IMR-90 (cell line): ENCODE measurements at regions not wholly inside any gene's neighbourhood (a gene's known extent, or its start where the extent isn't known, plus 50 kb on each side); places are given as distances from the start of the nearest gene placed in this dataset.

Source experiments
- ATAC-seq: fragments of 200-7000 bp; cut with Tn5 transposase; 2 replicates; pipeline ENCODE4 v1.9.1; 2020; ENCODE audit warnings: low read depth, mild to moderate bottlenecking, moderate library complexity
- BruUV-seq: library from RNA; stranded (reverse); fragments of 400-500 nt; replicated peaks from 2 replicates; lab custom pipeline; 2021; lab: Mats Ljungman, UMichigan
- CTCF ChIA-PET: fragments of 300-600 bp; formaldehyde crosslinking; extraction: SDS; loops from one replicate; lab custom pipeline; 2021; ENCODE audit warnings: antibody characterized with exemption; lab: Yijun Ruan, JAX
- POLR2A ChIA-PET: fragments of 300-600 bp; sonication (Branson Sonifier 250); formaldehyde crosslinking; loops from one replicate; lab custom pipeline; 2022; ENCODE audit warnings: antibody characterized with exemption; ENCODE audit not compliant: unreplicated experiment; lab: Charles Lee
- DNase-seq: peaks from one replicate; pipeline ENCODE4 v3.0.0; 2013
- H2AFZ ChIP-seq: replicated peaks from 2 replicates; pipeline ENCODE3; 2013; ENCODE audit warnings: low read length, mild to moderate bottlenecking; ENCODE audit not compliant: poor library complexity
- H2AK5ac ChIP-seq: 2 replicates; pipeline ENCODE4 v1.6.1; 2013; ENCODE audit warnings: low read depth, low read length, inconsistent platforms
- H2AK9ac ChIP-seq: replicated peaks from 2 replicates; pipeline ENCODE3; 2013; ENCODE audit warnings: mild to moderate bottlenecking, low read depth, low read length, moderate library complexity; ENCODE audit not compliant: poor library complexity
- H2BK120ac ChIP-seq: 2 replicates; pipeline ENCODE4 v1.6.1; 2013; ENCODE audit warnings: low read depth, low read length, inconsistent platforms
- H2BK15ac ChIP-seq: 3 replicates; pipeline ENCODE4 v1.6.1; 2013; ENCODE audit warnings: low read depth, low read length, inconsistent platforms
- H2BK20ac ChIP-seq: 2 replicates; pipeline ENCODE4 v1.6.1; 2013; ENCODE audit warnings: low read depth, mild to moderate bottlenecking, inconsistent platforms, low read length, moderate library complexity
- H2BK5ac ChIP-seq: 2 replicates; pipeline ENCODE4 v1.6.1; 2013; ENCODE audit warnings: mild to moderate bottlenecking, low read depth, low read length, inconsistent platforms; ENCODE audit not compliant: poor library complexity, severe bottlenecking
- H3K14ac ChIP-seq: replicated peaks from 2 replicates; pipeline ENCODE4 v1.6.1; 2013; ENCODE audit warnings: low read depth, low read length, inconsistent platforms
- H3K18ac ChIP-seq: 2 replicates; pipeline ENCODE4 v1.6.1; 2013; ENCODE audit warnings: low read depth, low read length, control low read depth
- H3K23ac ChIP-seq: 2 replicates; pipeline ENCODE4 v1.6.1; 2013; ENCODE audit warnings: low read depth, low read length, inconsistent platforms
- H3K27ac ChIP-seq: 2 replicates; pipeline ENCODE4 v1.5.1; 2013; ENCODE audit warnings: mild to moderate bottlenecking, control low read depth, low read length; ENCODE audit not compliant: insufficient read depth
- H3K27me3 ChIP-seq: 2 replicates; pipeline ENCODE4 v1.6.1; 2013; ENCODE audit warnings: low read length; ENCODE audit not compliant: control insufficient read depth, insufficient read depth
- H3K36me3 ChIP-seq: 2 replicates; pipeline ENCODE4 v1.6.1; 2013; ENCODE audit warnings: low read length, mixed read lengths; ENCODE audit not compliant: control insufficient read depth, insufficient read depth
- H3K4ac ChIP-seq: 2 replicates; pipeline ENCODE4 v1.6.1; 2013; ENCODE audit warnings: low read depth, low read length, inconsistent platforms
- H3K4me1 ChIP-seq: 2 replicates; pipeline ENCODE4 v1.6.1; 2013; ENCODE audit warnings: low read length, mixed read lengths; ENCODE audit not compliant: control insufficient read depth, insufficient read depth
- H3K4me2 ChIP-seq: 2 replicates; pipeline ENCODE4 v1.6.1; 2013; ENCODE audit warnings: low read depth, mild to moderate bottlenecking, control low read depth, low read length, moderate library complexity
- H3K4me3 ChIP-seq: 2 replicates; pipeline ENCODE4 v1.5.1; 2013; ENCODE audit warnings: low read depth, mild to moderate bottlenecking, control low read depth, low read length, moderate library complexity; ENCODE audit not compliant: insufficient read depth
- H3K56ac ChIP-seq: 2 replicates; pipeline ENCODE4 v1.6.1; 2013; ENCODE audit warnings: low read length, inconsistent platforms; ENCODE audit not compliant: insufficient read depth; ENCODE audit errors: extremely low read depth
- H3K79me1 ChIP-seq, 2 experiments: 2 replicates each; pipeline ENCODE4 v1.6.1; 2013; ENCODE audit warnings: low read length in 2 of 2, inconsistent platforms in 1 of 2, low read depth in 1 of 2
- H3K9ac ChIP-seq: 2 replicates; pipeline ENCODE4 v1.6.1; 2013; ENCODE audit warnings: low read depth, low read length, control low read depth
- H3K9me1 ChIP-seq: 2 replicates; pipeline ENCODE4 v1.6.1; 2013; ENCODE audit warnings: low read length, inconsistent platforms; ENCODE audit not compliant: insufficient read depth
- H3K9me3 ChIP-seq: 2 replicates; pipeline ENCODE4 v1.6.1; 2013; ENCODE audit warnings: low read length; ENCODE audit not compliant: control insufficient read depth, insufficient read depth
- H4K20me1 ChIP-seq: 2 replicates; pipeline ENCODE4 v1.6.1; 2013; ENCODE audit warnings: low read length, inconsistent platforms; ENCODE audit not compliant: insufficient read depth
- H4K5ac ChIP-seq: 2 replicates; pipeline ENCODE4 v1.6.1; 2013; ENCODE audit warnings: mild to moderate bottlenecking, low read depth, low read length, control low read depth
- H4K8ac ChIP-seq, 2 experiments: 2 replicates each; pipeline ENCODE4 v1.6.1; 2013; ENCODE audit warnings: low read depth in 2 of 2, low read length in 2 of 2, control low read depth in 1 of 2, inconsistent platforms in 1 of 2
- H4K91ac ChIP-seq: 2 replicates; pipeline ENCODE4 v1.6.1; 2013; ENCODE audit warnings: low read depth, low read length, inconsistent platforms; ENCODE audit not compliant: insufficient read depth
- BHLHE40 ChIP-seq: fragments of 150-350 bp; IDR thresholded peaks from 2 replicates; pipeline ENCODE4 v1.6.1; 2016; ENCODE audit warnings: mild to moderate bottlenecking, low read depth, low read length
- CEBPB ChIP-seq: IDR thresholded peaks from 2 replicates; pipeline ENCODE4 v1.6.1; 2012; ENCODE audit warnings: low read depth, low read length, improper control_type of control experiment
- CHD1 ChIP-seq: IDR thresholded peaks from 2 replicates; pipeline ENCODE4 v1.6.1; 2012; ENCODE audit warnings: low read depth, low read length, improper control_type of control experiment
- FOS ChIP-seq: fragments of 150-350 bp; IDR thresholded peaks from 2 replicates; pipeline ENCODE4 v1.6.1; 2016; ENCODE audit warnings: low read depth, low read length
- MAFK ChIP-seq: IDR thresholded peaks from 2 replicates; pipeline ENCODE4 v1.6.1; 2012; ENCODE audit warnings: low read depth, low read length, improper control_type of control experiment
- MAZ ChIP-seq: IDR thresholded peaks from 2 replicates; pipeline ENCODE4 v1.6.1; 2012; ENCODE audit warnings: low read depth, mild to moderate bottlenecking, low read length, improper control_type of control experiment, moderate library complexity, borderline replicate concordance
- MXI1 ChIP-seq: IDR thresholded peaks from 2 replicates; pipeline ENCODE4 v1.6.1; 2012; ENCODE audit warnings: low read depth, mild to moderate bottlenecking, low read length, moderate library complexity, borderline replicate concordance
- NFE2L2 ChIP-seq: fragments of 150-350 bp; IDR thresholded peaks from 2 replicates; pipeline ENCODE4 v1.6.1; 2016; ENCODE audit warnings: low read depth, mild to moderate bottlenecking, low read length
- POLR2A ChIP-seq: IDR thresholded peaks from 2 replicates; pipeline ENCODE4 v1.6.1; 2012; ENCODE audit warnings: mild to moderate bottlenecking, low read depth, low read length
- RAD21 ChIP-seq: IDR thresholded peaks from 2 replicates; pipeline ENCODE4 v1.6.1; 2012; ENCODE audit warnings: low read length, improper control_type of control experiment
- RCOR1 ChIP-seq: IDR thresholded peaks from 2 replicates; pipeline ENCODE4 v1.6.1; 2012; ENCODE audit warnings: mild to moderate bottlenecking, low read length, improper control_type of control experiment; ENCODE audit not compliant: insufficient replicate concordance
- RFX5 ChIP-seq: IDR thresholded peaks from 2 replicates; pipeline ENCODE4 v1.8.0; 2012; ENCODE audit warnings: low read depth, mild to moderate bottlenecking, low read length, moderate library complexity
- SMC3 ChIP-seq: fragments of 150-350 bp; IDR thresholded peaks from 2 replicates; pipeline ENCODE4 v1.6.1; 2016; ENCODE audit warnings: low read depth, mild to moderate bottlenecking, antibody characterized with exemption, low read length, moderate library complexity
- WGBS, 2 experiments: methylation state at CpG; one replicate each; pipeline versions ENCODE4 v1.1.5 to v1.1.7; 2013; ENCODE audit warnings: missing lambda C conversion rate in 2 of 2; ENCODE audit not compliant: insufficient read length in 1 of 2; ENCODE audit errors: extremely low coverage in 2 of 2; 5-methylcytosine and 5-hydroxymethylcytosine counted together
- dilution Hi-C: fragments of 300-500 bp; cut with HindIII; formaldehyde crosslinking; loops from one replicate; pipeline ENCODE4 v1.14.3; 2018; ENCODE audit warnings: low sequenced_read_pairs; ENCODE audit not compliant: unreplicated experiment
- in situ Hi-C: fragments of 300-500 bp; cut with MboI; formaldehyde crosslinking; loops from 3 replicates; pipeline ENCODE4 v1.14.3; 2019; ENCODE audit warnings: low sequenced_read_pairs, inconsistent platforms, mixed read lengths
- intact Hi-C: fragments of 100-400 bp; cut with micrococcal nuclease; formaldehyde crosslinking; loops from 2 replicates; pipeline ENCODE4 v1.10.0; 2022
- TF ChIP-seq, protein P1 (sequence below): fragments of 150-350 bp; IDR thresholded peaks from 2 replicates; pipeline ENCODE4 v1.6.1; 2017; ENCODE audit warnings: mild to moderate bottlenecking, antibody characterized with exemption, low read length, low read depth
- TF ChIP-seq, protein P2 (sequence below): conservative IDR thresholded peaks from 2 replicates; pipeline ENCODE4 v1.5.1; 2012; ENCODE audit warnings: mild to moderate bottlenecking, low read depth, low read length, improper control_type of control experiment
- TF ChIP-seq, protein P3 (sequence below): fragments of 150-350 bp; IDR thresholded peaks from 2 replicates; pipeline ENCODE4 v1.6.1; 2016; ENCODE audit warnings: low read depth, mild to moderate bottlenecking, low read length, moderate library complexity, borderline replicate concordance

DNA sequence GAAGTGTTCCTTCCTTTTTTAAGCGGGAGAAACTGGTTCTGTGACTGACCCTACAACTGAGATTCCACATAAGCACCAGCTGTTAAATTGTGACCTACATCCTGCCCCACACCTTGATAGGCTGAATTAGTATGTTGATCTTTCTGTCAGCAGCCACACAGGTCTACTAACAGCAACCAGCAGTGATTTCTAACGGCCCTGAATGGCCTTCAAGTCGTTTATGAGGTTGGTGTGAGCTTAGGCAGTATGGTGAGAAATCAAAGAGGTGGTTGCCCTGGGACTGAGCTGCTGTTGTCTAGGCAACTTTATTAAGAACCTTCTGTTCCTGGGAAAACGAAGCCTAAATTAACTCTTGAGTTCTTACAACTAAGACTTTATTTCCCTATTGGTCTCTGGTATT, 197.2 kb upstream of the FSHR start:
- no TSS peak for BruUV-seq
- H4K91ac ChIP-seq: no peak overlapping the region
- peaks cover 8% of the 10 kb centered on the region for H3K9me3 ChIP-seq
- ChIA-PET POLR2A (no interaction called here), CTCF (no interaction called here)
- intact Hi-C loops: no loop called here
- no peaks in the 10 kb centered on the region for H3K79me1 ChIP-seq
- no peaks in the 10 kb centered on the region for H3K27me3 ChIP-seq
- no peak overlapping the region for H3K18ac ChIP-seq
- no peak overlapping the region for H3K9ac ChIP-seq
- H3K56ac ChIP-seq: no peak overlapping the region
- TF ChIP-seq MAZ: no peak
- TF ChIP-seq, protein P1, sequence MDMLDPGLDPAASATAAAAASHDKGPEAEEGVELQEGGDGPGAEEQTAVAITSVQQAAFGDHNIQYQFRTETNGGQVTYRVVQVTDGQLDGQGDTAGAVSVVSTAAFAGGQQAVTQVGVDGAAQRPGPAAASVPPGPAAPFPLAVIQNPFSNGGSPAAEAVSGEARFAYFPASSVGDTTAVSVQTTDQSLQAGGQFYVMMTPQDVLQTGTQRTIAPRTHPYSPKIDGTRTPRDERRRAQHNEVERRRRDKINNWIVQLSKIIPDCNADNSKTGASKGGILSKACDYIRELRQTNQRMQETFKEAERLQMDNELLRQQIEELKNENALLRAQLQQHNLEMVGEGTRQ: no peak
- TF ChIP-seq, protein P2, sequence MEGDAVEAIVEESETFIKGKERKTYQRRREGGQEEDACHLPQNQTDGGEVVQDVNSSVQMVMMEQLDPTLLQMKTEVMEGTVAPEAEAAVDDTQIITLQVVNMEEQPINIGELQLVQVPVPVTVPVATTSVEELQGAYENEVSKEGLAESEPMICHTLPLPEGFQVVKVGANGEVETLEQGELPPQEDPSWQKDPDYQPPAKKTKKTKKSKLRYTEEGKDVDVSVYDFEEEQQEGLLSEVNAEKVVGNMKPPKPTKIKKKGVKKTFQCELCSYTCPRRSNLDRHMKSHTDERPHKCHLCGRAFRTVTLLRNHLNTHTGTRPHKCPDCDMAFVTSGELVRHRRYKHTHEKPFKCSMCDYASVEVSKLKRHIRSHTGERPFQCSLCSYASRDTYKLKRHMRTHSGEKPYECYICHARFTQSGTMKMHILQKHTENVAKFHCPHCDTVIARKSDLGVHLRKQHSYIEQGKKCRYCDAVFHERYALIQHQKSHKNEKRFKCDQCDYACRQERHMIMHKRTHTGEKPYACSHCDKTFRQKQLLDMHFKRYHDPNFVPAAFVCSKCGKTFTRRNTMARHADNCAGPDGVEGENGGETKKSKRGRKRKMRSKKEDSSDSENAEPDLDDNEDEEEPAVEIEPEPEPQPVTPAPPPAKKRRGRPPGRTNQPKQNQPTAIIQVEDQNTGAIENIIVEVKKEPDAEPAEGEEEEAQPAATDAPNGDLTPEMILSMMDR: no peak
- no peak for TF ChIP-seq MXI1
- no peak for TF ChIP-seq RFX5
- no peak for TF ChIP-seq CEBPB
- TF ChIP-seq NFE2L2: no peak
- no peak for TF ChIP-seq SMC3
- TF ChIP-seq MAFK: no peak
- no peak for TF ChIP-seq FOS
- TF ChIP-seq BHLHE40: no peak
- TF ChIP-seq RCOR1: no peak
- TF ChIP-seq, protein P3, sequence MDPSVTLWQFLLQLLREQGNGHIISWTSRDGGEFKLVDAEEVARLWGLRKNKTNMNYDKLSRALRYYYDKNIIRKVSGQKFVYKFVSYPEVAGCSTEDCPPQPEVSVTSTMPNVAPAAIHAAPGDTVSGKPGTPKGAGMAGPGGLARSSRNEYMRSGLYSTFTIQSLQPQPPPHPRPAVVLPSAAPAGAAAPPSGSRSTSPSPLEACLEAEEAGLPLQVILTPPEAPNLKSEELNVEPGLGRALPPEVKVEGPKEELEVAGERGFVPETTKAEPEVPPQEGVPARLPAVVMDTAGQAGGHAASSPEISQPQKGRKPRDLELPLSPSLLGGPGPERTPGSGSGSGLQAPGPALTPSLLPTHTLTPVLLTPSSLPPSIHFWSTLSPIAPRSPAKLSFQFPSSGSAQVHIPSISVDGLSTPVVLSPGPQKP: no peak
- no peak for TF ChIP-seq POLR2A
- no peak for TF ChIP-seq RAD21
- no peak for TF ChIP-seq CHD1
- no peak overlapping the region for H2AK9ac ChIP-seq
- no peak overlapping the region for H3K23ac ChIP-seq
- no peak overlapping the region for H3K4ac ChIP-seq
- H4K20me1 ChIP-seq: no peaks in the 10 kb centered on the region
- H2BK5ac ChIP-seq: no peak overlapping the region
- H3K4me2 ChIP-seq: no peak overlapping the region
- no peak overlapping the region for H2BK120ac ChIP-seq
- dilution Hi-C loops: no loop called here
- in situ Hi-C loops: no loop called here
- H4K8ac ChIP-seq: no peak overlapping the region
- DNase-seq (no peak), ATAC-seq (no peak)
- no peaks in the 10 kb centered on the region for H3K4me1 ChIP-seq
- no peak overlapping the region for H2AK5ac ChIP-seq
- H4K5ac ChIP-seq: no peak overlapping the region
- no peak overlapping the region for H3K14ac ChIP-seq
- H2BK20ac ChIP-seq: no peak overlapping the region
- no peak overlapping the region for H3K4me3 ChIP-seq
- WGBS, 2 experiments: no CpG with 5 or more reads among the region's 4 CpGs
- no peaks in the 10 kb centered on the region for H3K9me1 ChIP-seq
- H3K36me3 ChIP-seq: no peaks in the 10 kb centered on the region
- no peak overlapping the region for H2AFZ ChIP-seq
- H2BK15ac ChIP-seq: no peak overlapping the region
- no peak overlapping the region for H3K27ac ChIP-seq
